HCT116 (cell line): ENCODE measurements at regions not wholly inside any gene's neighbourhood (a gene's known extent, or its start where the extent isn't known, plus 50 kb on each side); places are given as distances from the start of the nearest gene placed in this dataset.
"Not testable (repeated sequence)": the region's sequence is repeated elsewhere in the genome, so short reads cannot be mapped to it uniquely, and the experiment has no call there.

Source experiments
- ATAC-seq: fragments of 200-7000 bp; cut with Tn5 transposase; 2 replicates; pipeline ENCODE4 v1.9.1; 2020; ENCODE audit warnings: mild to moderate bottlenecking, moderate library complexity
- BruUV-seq: library from RNA; stranded (reverse); fragments of 400-500 nt; replicated peaks from 2 replicates; lab custom pipeline; 2021; lab: Mats Ljungman, UMichigan
- CTCF ChIA-PET: fragments of 300-600 bp; sonication (Branson Sonifier 250); formaldehyde crosslinking; loops from one replicate; lab custom pipeline; 2021; ENCODE audit warnings: antibody characterized with exemption; lab: Charles Lee
- POLR2A ChIA-PET: fragments of 300-600, 350-600 bp; sonication (Branson Sonifier 250); formaldehyde crosslinking; loops from one replicate; lab custom pipeline; 2021; ENCODE audit warnings: antibody characterized with exemption; lab: Charles Lee
- RAD21 ChIA-PET, 2 experiments: fragments of 300-600 bp; sonication (Branson Sonifier 250); formaldehyde crosslinking; loops; one replicate each; lab custom pipeline; 2023; ENCODE audit warnings: low total read pairs in 2 of 2; ENCODE audit not compliant: uncharacterized antibody in 2 of 2, unreplicated experiment in 2 of 2, low non-redundant PET in 1 of 2; lab: Charles Lee
- DNase-seq: peaks from one replicate; pipeline ENCODE4 v3.0.0-alpha.2; 2010; ENCODE audit warnings: low read depth, low spot score
- H2AFZ ChIP-seq: fragments of 200-600 bp; shearing (Covaris generic), sonication (generic); 2 replicates; pipeline ENCODE4 v1.6.1; 2017; ENCODE audit warnings: low read depth, mixed run types, mixed read lengths, antibody characterized with exemption, low read length; ENCODE audit not compliant: poor library complexity, severe bottlenecking
- H3K27ac ChIP-seq: 2 replicates; pipeline ENCODE4 v1.5.1; 2012; ENCODE audit warnings: low read depth, low read length
- H3K27me3 ChIP-seq: fragments of 200-600 bp; sonication (generic); 2 replicates; pipeline ENCODE4 v1.6.1; 2016; ENCODE audit warnings: mixed run types, low read length, mixed read lengths; ENCODE audit not compliant: insufficient read depth
- H3K36me3 ChIP-seq, 2 experiments: fragments of 200-500 bp in 1 of 2; fragments of 200-600 bp in 1 of 2; sonication (Bioruptor generic) in 1 of 2; sonication (generic) in 1 of 2; 2 replicates each; pipeline versions ENCODE4 v1.5.1 to v1.6.1; 2014 to 2016; ENCODE audit warnings: low read length in 2 of 2, inconsistent platforms in 1 of 2, mixed read lengths in 1 of 2, mixed run types in 1 of 2; ENCODE audit not compliant: insufficient read depth in 2 of 2, control insufficient read depth in 1 of 2
- H3K4me1 ChIP-seq, 2 experiments: fragments of 200-600 bp in 1 of 2; sonication (generic) in 1 of 2; 2 replicates each; pipeline versions ENCODE4 v1.5.1 to v1.6.1; 2012 to 2017; ENCODE audit warnings: low read length in 2 of 2, inconsistent platforms in 1 of 2, mild to moderate bottlenecking in 1 of 2, mixed read lengths in 1 of 2, mixed run types in 1 of 2, moderate library complexity in 1 of 2; ENCODE audit not compliant: insufficient read depth in 2 of 2, control insufficient read depth in 1 of 2
- H3K4me2 ChIP-seq: fragments of 200-600 bp; sonication (generic); 2 replicates; pipeline ENCODE4 v1.6.1; 2017; ENCODE audit warnings: mixed run types, low read length, mixed read lengths
- H3K4me3 ChIP-seq, 2 experiments: fragments of 200-600 bp in 1 of 2; sonication (generic) in 1 of 2; replicated peaks in 1 of 2; 2 replicates each; pipeline ENCODE4 v1.5.1; 2011 to 2016; ENCODE audit warnings: low read length in 2 of 2, control low read depth in 1 of 2, low read depth in 1 of 2, mild to moderate bottlenecking in 1 of 2, mixed read lengths in 1 of 2, mixed run types in 1 of 2
- H3K79me2 ChIP-seq: fragments of 200-600 bp; sonication (generic); 2 replicates; pipeline ENCODE4 v1.6.1; 2017; ENCODE audit warnings: mild to moderate bottlenecking, mixed run types, low read length, moderate library complexity, mixed read lengths; ENCODE audit not compliant: insufficient read depth
- H3K9ac ChIP-seq: fragments of 200-600 bp; sonication (generic); 2 replicates; pipeline ENCODE4 v1.6.1; 2016; ENCODE audit warnings: low read length, mixed read lengths
- H3K9me2 ChIP-seq: fragments of 200-600 bp; sonication (generic), shearing (Covaris generic); 2 replicates; pipeline ENCODE4 v1.6.1; 2017; ENCODE audit warnings: mixed run types, mild to moderate bottlenecking, moderate library complexity; ENCODE audit not compliant: insufficient read depth
- H3K9me3 ChIP-seq, 2 experiments: fragments of 200-500 bp in 1 of 2; fragments of 200-600 bp in 1 of 2; sonication (Bioruptor generic) in 1 of 2; sonication (generic) in 1 of 2; 2 replicates each; pipeline ENCODE4 v1.6.1; 2014 to 2017; ENCODE audit warnings: low read length in 2 of 2, mixed read lengths in 2 of 2, inconsistent platforms in 1 of 2, low read depth in 1 of 2, mild to moderate bottlenecking in 1 of 2, mixed run types in 1 of 2, moderate library complexity in 1 of 2; ENCODE audit not compliant: control insufficient read depth in 1 of 2, insufficient read depth in 1 of 2
- H4K20me1 ChIP-seq: fragments of 200-600 bp; sonication (generic), shearing (Covaris generic); 2 replicates; pipeline ENCODE4 v1.6.1; 2017; ENCODE audit warnings: mixed run types, mild to moderate bottlenecking, moderate library complexity; ENCODE audit not compliant: insufficient read depth
- CEBPB ChIP-seq: IDR thresholded peaks from 2 replicates; pipeline ENCODE4 v1.6.1; 2012; ENCODE audit warnings: low read depth
- FOSL1 ChIP-seq: IDR thresholded peaks from 2 replicates; pipeline ENCODE4 v1.6.1; 2012; ENCODE audit warnings: low read depth
- REST ChIP-seq: IDR thresholded peaks from 2 replicates; pipeline ENCODE4 v1.6.1; 2012; ENCODE audit warnings: low read depth
- TCF7L2 ChIP-seq: IDR thresholded peaks from 2 replicates; pipeline ENCODE4 v1.7.0; 2011; ENCODE audit warnings: borderline replicate concordance, inconsistent platforms; ENCODE audit not compliant: insufficient read depth, insufficient read length; ENCODE audit errors: extremely low read depth
- ZFX ChIP-seq: fragments of 450-650 bp; IDR thresholded peaks from 2 replicates; pipeline ENCODE4 v1.6.1; 2017
- ZNF274 ChIP-seq: fragments of 200-500 bp; sonication (Bioruptor generic); IDR thresholded peaks from 2 replicates; pipeline ENCODE4 v1.6.1; 2014; ENCODE audit warnings: mild to moderate bottlenecking, low read depth, low read length, inconsistent platforms
- intact Hi-C: fragments of 100-400 bp; cut with micrococcal nuclease; formaldehyde crosslinking; loops from 2 replicates; pipeline ENCODE4 v1.10.0; 2022

GRCh38 chr20:48523191-48523995 is 304.4 kb downstream of the PREX1 start:
- POLR2A ChIA-PET, result no interaction called here
- RAD21 ChIA-PET, result no interaction called here
- Histone ChIP-seq H3K4me1 (no peaks in the 10 kb centered on the region), H3K9me2 (no peaks in the 10 kb centered on the region), H3K4me2 (no peak overlapping the region), H3K9ac (no peak overlapping the region), H3K9me3 (no peaks in the 10 kb centered on the region), H3K27me3 (peaks cover 41% of the 10 kb centered on the region), H2AFZ (no peak overlapping the region), H3K36me3 (no peaks in the 10 kb centered on the region)
- CTCF ChIA-PET, result no interaction called here
- intact Hi-C loops, result loop anchor here (10.0 kb wide), 1 partner anchor 49 kb away; no protein-coding TSS in a partner anchor
- TF ChIP-seq REST, result peak; percentile 91
- TF ChIP-seq FOSL1, result no peak
- TF ChIP-seq, all 23 proteins: peak for 1
- Histone ChIP-seq H3K4me3 (no peak overlapping the region), H3K27ac (no peak overlapping the region), H3K79me2 (no peaks in the 10 kb centered on the region), H4K20me1 (no peaks in the 10 kb centered on the region)
- DNase-seq (peak; percentile 10), ATAC-seq (peak; percentile 58; the same call in 1 of the 2 replicates)
- BruUV-seq, result no TSS peak

DNA sequence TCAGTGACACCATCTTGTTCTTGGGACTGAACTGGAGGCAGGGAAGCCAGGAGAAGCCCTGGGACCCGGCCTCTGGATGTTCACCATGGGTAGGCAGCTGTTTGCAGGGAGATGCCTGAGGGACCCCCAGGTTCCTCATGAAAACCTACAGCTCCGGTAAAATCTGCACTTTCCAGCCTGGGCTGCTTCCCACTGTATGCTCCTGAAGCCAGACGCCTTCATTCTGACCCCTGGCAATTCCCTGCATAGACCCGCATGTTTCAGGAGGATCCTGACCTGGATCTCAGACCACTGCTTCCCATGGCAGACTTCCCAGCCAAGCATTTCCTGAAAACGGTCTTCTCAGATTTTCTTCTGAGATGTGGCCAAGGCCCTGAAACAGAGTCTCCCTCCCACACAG is 306.7 kb downstream of the PREX1 start:
- no TSS peak for BruUV-seq
- DNase-seq (no peak), ATAC-seq (no peak)
- ChIA-PET CTCF (no interaction called here), RAD21 (no interaction called here), POLR2A (no interaction called here)
- no peak overlapping the region for H3K4me3 ChIP-seq
- no peak for TF ChIP-seq CEBPB
- no peak for TF ChIP-seq ZNF274
- no peak for TF ChIP-seq ZFX
- no peak for TF ChIP-seq FOSL1
- TF ChIP-seq TCF7L2, result no peak
- no peaks in the 10 kb centered on the region for H3K9me3 ChIP-seq
- intact Hi-C loops, result loop anchor here (10.0 kb wide), 1 partner anchor 46 kb away; no protein-coding TSS in a partner anchor
- H3K79me2 ChIP-seq, result no peaks in the 10 kb centered on the region
- no peaks in the 10 kb centered on the region for H4K20me1 ChIP-seq
- no peaks in the 10 kb centered on the region for H3K9me2 ChIP-seq
- peaks cover 24% of the 10 kb centered on the region for H3K27me3 ChIP-seq
- no peak overlapping the region for H3K9ac ChIP-seq
- no peak overlapping the region for H3K4me2 ChIP-seq
- no peak overlapping the region for H2AFZ ChIP-seq
- no peaks in the 10 kb centered on the region for H3K36me3 ChIP-seq
- H3K27ac ChIP-seq, result no peak overlapping the region
- no peaks in the 10 kb centered on the region for H3K4me1 ChIP-seq

DNA sequence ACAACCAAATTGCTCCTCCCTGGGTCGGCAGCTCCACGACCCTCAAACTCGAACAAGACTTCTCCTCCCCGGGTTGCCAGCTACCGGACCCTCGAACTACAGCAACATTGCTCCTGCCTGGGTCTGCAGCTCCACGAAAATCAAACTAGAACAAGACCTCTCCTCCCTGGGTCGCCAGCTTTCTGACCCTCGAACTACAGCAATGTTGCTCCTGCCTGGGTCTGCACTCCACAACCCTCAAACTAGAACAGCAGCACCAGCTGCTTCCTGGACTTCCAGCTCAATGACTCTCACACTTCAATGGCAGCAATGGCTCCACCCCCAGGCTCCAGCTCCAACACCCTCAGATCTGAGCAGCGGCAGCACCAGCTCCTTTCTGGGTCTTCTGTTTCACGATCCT is 311.6 kb downstream of the PREX1 start:
- ChIA-PET POLR2A (interaction anchor here (0.6 to 1.5 kb wide), 3 partner anchors 621 to 1260 kb away, joined by 3 to 32 read pairs (median 3); no protein-coding TSS in a partner anchor), CTCF (interaction anchor here (1.4 kb wide), 2 partner anchors 104 to 621 kb away, joined by 7 to 19 read pairs; no protein-coding TSS in a partner anchor), RAD21 (interaction anchor here (0.6 to 1.0 kb wide), 2 partner anchors 621 kb away, joined by 3 read pairs; no protein-coding TSS in a partner anchor)
- not testable (repeated sequence) for H3K9ac ChIP-seq, BruUV-seq, H3K4me1 ChIP-seq, H3K4me2 ChIP-seq, H3K79me2 ChIP-seq, H3K36me3 ChIP-seq, H3K27ac ChIP-seq, H2AFZ ChIP-seq, DNase-seq, H4K20me1 ChIP-seq, H3K9me2 ChIP-seq, H3K9me3 ChIP-seq, H3K4me3 ChIP-seq
- peak; percentile 55 for ATAC-seq
- peaks cover 13% of the 10 kb centered on the region for H3K27me3 ChIP-seq
- intact Hi-C loops, result loop anchor here (5.0 kb wide), 1 partner anchor 624 kb away; no protein-coding TSS in a partner anchor
